22Rv1 (cell line): ENCODE measurements at regions not wholly inside any gene's neighbourhood (a gene's known extent, or its start where the extent isn't known, plus 50 kb on each side); places are given as distances from the start of the nearest gene placed in this dataset.

Source experiments
- ZFX ChIP-seq: fragments of 450-650 bp; IDR thresholded peaks from 2 replicates; pipeline ENCODE4 v1.6.1; 2017; ENCODE audit warnings: antibody characterized with exemption, borderline replicate concordance
- TF ChIP-seq, protein P1 (sequence below): fragments of 450-650 bp; IDR thresholded peaks from 2 replicates; pipeline ENCODE4 v1.5.1; 2017; ENCODE audit warnings: mild to moderate bottlenecking

- TF ChIP-seq, protein P1, sequence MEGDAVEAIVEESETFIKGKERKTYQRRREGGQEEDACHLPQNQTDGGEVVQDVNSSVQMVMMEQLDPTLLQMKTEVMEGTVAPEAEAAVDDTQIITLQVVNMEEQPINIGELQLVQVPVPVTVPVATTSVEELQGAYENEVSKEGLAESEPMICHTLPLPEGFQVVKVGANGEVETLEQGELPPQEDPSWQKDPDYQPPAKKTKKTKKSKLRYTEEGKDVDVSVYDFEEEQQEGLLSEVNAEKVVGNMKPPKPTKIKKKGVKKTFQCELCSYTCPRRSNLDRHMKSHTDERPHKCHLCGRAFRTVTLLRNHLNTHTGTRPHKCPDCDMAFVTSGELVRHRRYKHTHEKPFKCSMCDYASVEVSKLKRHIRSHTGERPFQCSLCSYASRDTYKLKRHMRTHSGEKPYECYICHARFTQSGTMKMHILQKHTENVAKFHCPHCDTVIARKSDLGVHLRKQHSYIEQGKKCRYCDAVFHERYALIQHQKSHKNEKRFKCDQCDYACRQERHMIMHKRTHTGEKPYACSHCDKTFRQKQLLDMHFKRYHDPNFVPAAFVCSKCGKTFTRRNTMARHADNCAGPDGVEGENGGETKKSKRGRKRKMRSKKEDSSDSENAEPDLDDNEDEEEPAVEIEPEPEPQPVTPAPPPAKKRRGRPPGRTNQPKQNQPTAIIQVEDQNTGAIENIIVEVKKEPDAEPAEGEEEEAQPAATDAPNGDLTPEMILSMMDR, result no peak
- TF ChIP-seq ZFX, result no peak
These were observed 112.2 kb upstream of the ALDH1B1 start for GRCh38 chr9:38280251-38280800.
